K562 (cell line): ENCODE measurements at regions not wholly inside any gene's neighbourhood (a gene's known extent, or its start where the extent isn't known, plus 50 kb on each side); places are given as distances from the start of the nearest gene placed in this dataset.

Experiments used
- CHD2 ChIP-seq: IDR thresholded peaks from 2 replicates; pipeline ENCODE4 v1.6.1; 2011; ENCODE audit warnings: low read depth, low read length
- ELF1 ChIP-seq: fragments of 200-800 bp; sonication (Bioruptor generic); IDR thresholded peaks from 2 replicates; pipeline ENCODE4 v1.6.1; 2016; ENCODE audit warnings: missing genetic modification characterization, missing compliant biosample characterization
- GATAD2B ChIP-seq: fragments of 450-650 bp; IDR thresholded peaks from 2 replicates; pipeline ENCODE4 v1.6.1; 2017; ENCODE audit warnings: mild to moderate bottlenecking, borderline replicate concordance
- HMG20B ChIP-seq: fragments of 250-450 bp; sonication (Bioruptor Pico); IDR thresholded peaks from 2 replicates; pipeline ENCODE4 v1.5.0; 2021; ENCODE audit warnings: mild to moderate bottlenecking
- PCBP2 ChIP-seq: fragments of 200-400 bp; formaldehyde crosslinking; IDR thresholded peaks from 2 replicates; pipeline ENCODE4 v1.6.1; 2018; ENCODE audit warnings: low read length, low read depth, mild to moderate bottlenecking, moderate library complexity; ENCODE audit not compliant: poor library complexity, severe bottlenecking
- POLR2A ChIP-seq: fragments of 450-650 bp; conservative IDR thresholded peaks from 2 replicates; pipeline ENCODE4 v1.6.1; 2016
- SREBF1 ChIP-seq: fragments of 150-350 bp; IDR thresholded peaks from 2 replicates; pipeline ENCODE4 v1.6.1; 2014; ENCODE audit warnings: antibody characterized with exemption, low read depth, low read length, borderline replicate concordance
- ZNF140 ChIP-seq: fragments of 250-450 bp; sonication (Bioruptor Pico); IDR thresholded peaks from 2 replicates; pipeline ENCODE4 v1.8.0; 2021; ENCODE audit warnings: moderate library complexity, mild to moderate bottlenecking, inconsistent platforms
- ZNF277 ChIP-seq: fragments of 250-450 bp; sonication (Bioruptor Pico); IDR thresholded peaks from 2 replicates; pipeline ENCODE4 v1.8.0; 2022; ENCODE audit warnings: inconsistent platforms, mild to moderate bottlenecking, moderate library complexity, borderline replicate concordance
- ZNF436 ChIP-seq: fragments of 250-450, 450-650 bp; sonication (Bioruptor Pico); formaldehyde crosslinking; IDR thresholded peaks from 2 replicates; pipeline ENCODE4 v1.7.0; 2020; ENCODE audit warnings: mild to moderate bottlenecking
- ZNF561 ChIP-seq: fragments of 450-650 bp; formaldehyde crosslinking; conservative IDR thresholded peaks from 2 replicates; pipeline ENCODE4 v1.4.0; 2020; ENCODE audit warnings: mild to moderate bottlenecking, moderate library complexity
- TF ChIP-seq, protein P1 (sequence below): sonication (generic); formaldehyde crosslinking; IDR thresholded peaks from 2 replicates; pipeline ENCODE4 v1.9.0; 2022; ENCODE audit warnings: mild to moderate bottlenecking, missing genetic modification reagents
- TF ChIP-seq, protein P2 (sequence below): fragments of 250-450 bp; sonication (Bioruptor Pico); IDR thresholded peaks from 2 replicates; pipeline ENCODE4 v1.5.1; 2021; ENCODE audit warnings: mild to moderate bottlenecking

- TF ChIP-seq PCBP2 (no peak), SREBF1 (no peak), HMG20B (CRISPR knock-in tag) (no peak), ZNF436 (CRISPR knock-in tag) (no peak), GATAD2B (no peak), ELF1 (tag) (peak; percentile 56; the same call in 1 of the 2 replicates), POLR2A (0 out of 2 replicates have a peak, but pooled peaks have one; percentile 33), ZNF140 (CRISPR knock-in tag) (no peak), CHD2 (0 out of 2 replicates have a peak, but pooled peaks have one; percentile 17), ZNF561 (CRISPR knock-in tag) (no peak), ZNF277 (CRISPR knock-in tag) (no peak)
- TF ChIP-seq, protein P1, sequence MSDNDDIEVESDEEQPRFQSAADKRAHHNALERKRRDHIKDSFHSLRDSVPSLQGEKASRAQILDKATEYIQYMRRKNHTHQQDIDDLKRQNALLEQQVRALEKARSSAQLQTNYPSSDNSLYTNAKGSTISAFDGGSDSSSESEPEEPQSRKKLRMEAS (CRISPR knock-in tag) = no peak
- TF ChIP-seq, protein P2, sequence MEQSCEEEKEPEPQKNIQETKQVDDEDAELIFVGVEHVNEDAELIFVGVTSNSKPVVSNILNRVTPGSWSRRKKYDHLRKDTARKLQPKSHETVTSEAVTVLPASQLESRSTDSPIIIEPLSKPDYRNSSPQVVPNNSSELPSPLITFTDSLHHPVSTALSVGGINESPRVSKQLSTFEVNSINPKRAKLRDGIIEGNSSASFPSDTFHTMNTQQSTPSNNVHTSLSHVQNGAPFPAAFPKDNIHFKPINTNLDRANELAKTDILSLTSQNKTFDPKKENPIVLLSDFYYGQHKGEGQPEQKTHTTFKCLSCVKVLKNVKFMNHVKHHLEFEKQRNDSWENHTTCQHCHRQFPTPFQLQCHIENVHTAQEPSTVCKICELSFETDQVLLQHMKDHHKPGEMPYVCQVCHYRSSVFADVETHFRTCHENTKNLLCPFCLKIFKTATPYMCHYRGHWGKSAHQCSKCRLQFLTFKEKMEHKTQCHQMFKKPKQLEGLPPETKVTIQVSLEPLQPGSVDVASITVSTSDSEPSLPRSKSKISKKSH (CRISPR knock-in tag) = no peak
- TF ChIP-seq, all 486 proteins: peak for 6
Observed at GRCh38 chr21:23886828-23887724, 1720.2 kb downstream of the MRPL39 start (continued).
